ENCODE measurements at regions not wholly inside any gene's neighbourhood (a gene's known extent, or its start where the extent isn't known, plus 50 kb on each side); places are given as distances from the start of the nearest gene placed in this dataset.

- no peak for DNase-seq (ENCODE audit: low spot score)
- Histone ChIP-seq H3K36me3 (no peaks in the 10 kb centered on the region), H3K27me3 (replicated peaks; ENCODE audit: insufficient read depth) (no peaks in the 10 kb centered on the region), H3K9me3 (no peaks in the 10 kb centered on the region), H3K27ac (no peak overlapping the region), H3K4me3 (no peak overlapping the region), H3K4me1 (replicated peaks) (no peaks in the 10 kb centered on the region)
- WGBS: 86% methylated on average over 1 of the region's 1 CpG
- TF ChIP-seq, protein P1, sequence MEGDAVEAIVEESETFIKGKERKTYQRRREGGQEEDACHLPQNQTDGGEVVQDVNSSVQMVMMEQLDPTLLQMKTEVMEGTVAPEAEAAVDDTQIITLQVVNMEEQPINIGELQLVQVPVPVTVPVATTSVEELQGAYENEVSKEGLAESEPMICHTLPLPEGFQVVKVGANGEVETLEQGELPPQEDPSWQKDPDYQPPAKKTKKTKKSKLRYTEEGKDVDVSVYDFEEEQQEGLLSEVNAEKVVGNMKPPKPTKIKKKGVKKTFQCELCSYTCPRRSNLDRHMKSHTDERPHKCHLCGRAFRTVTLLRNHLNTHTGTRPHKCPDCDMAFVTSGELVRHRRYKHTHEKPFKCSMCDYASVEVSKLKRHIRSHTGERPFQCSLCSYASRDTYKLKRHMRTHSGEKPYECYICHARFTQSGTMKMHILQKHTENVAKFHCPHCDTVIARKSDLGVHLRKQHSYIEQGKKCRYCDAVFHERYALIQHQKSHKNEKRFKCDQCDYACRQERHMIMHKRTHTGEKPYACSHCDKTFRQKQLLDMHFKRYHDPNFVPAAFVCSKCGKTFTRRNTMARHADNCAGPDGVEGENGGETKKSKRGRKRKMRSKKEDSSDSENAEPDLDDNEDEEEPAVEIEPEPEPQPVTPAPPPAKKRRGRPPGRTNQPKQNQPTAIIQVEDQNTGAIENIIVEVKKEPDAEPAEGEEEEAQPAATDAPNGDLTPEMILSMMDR (IDR thresholded peaks at IDR 0.05): no peak
- no peak for TF ChIP-seq POLR2AphosphoS5 (IDR thresholded peaks at IDR 0.05)
- TF ChIP-seq POLR2A (IDR thresholded peaks at IDR 0.05): no peak
- intact Hi-C loops (cut with DNase I): no loop called here
Measured at GRCh38 chr14:84217066-84217465, 1312.9 kb upstream of the FLRT2 start.

GRCh38 chr14:84225268-84225667 lies 1304.7 kb upstream of the FLRT2 start:
- no peaks in the 10 kb centered on the region for H3K36me3 ChIP-seq
- 38% methylated on average over 1 of the region's 1 CpG for WGBS
- DNase-seq (ENCODE audit: low spot score): no peak
- no peaks in the 10 kb centered on the region for H3K4me1 ChIP-seq (replicated peaks)
- H3K27me3 ChIP-seq (replicated peaks; ENCODE audit: insufficient read depth): no peaks in the 10 kb centered on the region
- intact Hi-C loops (cut with DNase I): no loop called here
- TF ChIP-seq POLR2AphosphoS5 (IDR thresholded peaks at IDR 0.05): peak; percentile 29
- TF ChIP-seq, protein P1 (IDR thresholded peaks at IDR 0.05): no peak
- H3K27ac ChIP-seq: no peak overlapping the region
- no peaks in the 10 kb centered on the region for H3K9me3 ChIP-seq
- no peak overlapping the region for H3K4me3 ChIP-seq

GRCh38 chr14:84228702-84229101 lies 1301.2 kb upstream of the FLRT2 start:
- Histone ChIP-seq H3K4me1 (replicated peaks) (no peaks in the 10 kb centered on the region), H3K4me3 (no peak overlapping the region), H3K27me3 (replicated peaks; ENCODE audit: insufficient read depth) (no peaks in the 10 kb centered on the region), H3K27ac (no peak overlapping the region), H3K9me3 (no peaks in the 10 kb centered on the region), H3K36me3 (no peaks in the 10 kb centered on the region)
- TF ChIP-seq, protein P1 (IDR thresholded peaks at IDR 0.05): no peak
- no peak for TF ChIP-seq POLR2A (IDR thresholded peaks at IDR 0.05)
- TF ChIP-seq POLR2AphosphoS5 (IDR thresholded peaks at IDR 0.05): no peak
- intact Hi-C loops (cut with DNase I): no loop called here
- no peak for DNase-seq (ENCODE audit: low spot score)
- WGBS: 81% methylated on average over 3 of the region's 3 CpGs

DNA sequence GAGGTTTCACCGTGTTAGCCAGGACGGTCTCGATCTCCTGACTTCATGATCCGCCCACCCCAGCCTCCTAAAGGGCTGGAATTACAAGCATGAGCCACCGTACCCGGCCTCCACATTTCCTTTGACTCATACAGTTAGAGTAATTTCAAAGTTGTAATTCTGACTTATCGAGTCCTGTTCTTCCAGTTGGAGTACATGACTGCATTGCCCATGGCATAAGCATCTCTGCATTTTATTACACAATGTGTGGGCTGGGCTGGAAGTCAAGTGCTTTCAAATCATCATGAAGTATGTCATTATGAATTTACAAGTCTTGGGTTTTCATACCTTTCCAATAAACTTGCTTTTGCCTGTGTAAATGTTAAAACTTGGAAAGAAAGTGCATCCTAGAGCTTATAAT lies 1295.7 kb upstream of the FLRT2 start:
- no peaks in the 10 kb centered on the region for H3K27me3 ChIP-seq (replicated peaks; ENCODE audit: insufficient read depth)
- H3K4me3 ChIP-seq: no peak overlapping the region
- no peak for TF ChIP-seq POLR2AphosphoS5 (IDR thresholded peaks at IDR 0.05)
- TF ChIP-seq, protein P1 (IDR thresholded peaks at IDR 0.05): no peak
- no peak for TF ChIP-seq POLR2A (IDR thresholded peaks at IDR 0.05)
- 82% methylated on average over 7 of the region's 7 CpGs for whole genome bisulfite sequencing
- intact Hi-C loops (cut with DNase I): no loop called here
- no peaks in the 10 kb centered on the region for H3K4me1 ChIP-seq (replicated peaks)
- DNase-seq (ENCODE audit: low spot score): no peak
- no peaks in the 10 kb centered on the region for H3K36me3 ChIP-seq
- H3K9me3 ChIP-seq: no peaks in the 10 kb centered on the region
- no peak overlapping the region for H3K27ac ChIP-seq

DNA sequence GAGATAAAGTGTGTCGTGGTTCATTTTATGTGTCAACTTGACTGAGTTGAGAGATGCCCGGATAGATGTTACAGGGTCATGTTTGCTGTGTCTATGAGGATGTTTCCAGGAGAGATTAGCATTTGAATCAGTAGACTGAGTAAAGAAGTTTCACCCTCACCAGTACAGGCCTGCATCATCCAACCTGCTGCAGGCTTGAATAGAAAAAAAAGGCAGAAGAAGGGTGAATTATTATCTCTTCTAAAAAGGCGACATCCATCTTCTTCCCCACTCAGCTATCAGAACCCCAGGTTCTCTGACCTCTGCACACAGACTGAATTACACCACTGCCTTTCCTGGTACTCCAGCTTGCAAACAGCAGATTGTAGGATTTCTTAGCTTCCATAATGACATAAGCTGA lies 1293.7 kb upstream of the FLRT2 start:
- TF ChIP-seq POLR2AphosphoS5 (IDR thresholded peaks at IDR 0.05): no peak
- TF ChIP-seq, protein P1 (IDR thresholded peaks at IDR 0.05): no peak
- no peak for TF ChIP-seq POLR2A (IDR thresholded peaks at IDR 0.05)
- Histone ChIP-seq H3K4me1 (replicated peaks) (no peaks in the 10 kb centered on the region), H3K4me3 (no peak overlapping the region), H3K27me3 (replicated peaks; ENCODE audit: insufficient read depth) (no peaks in the 10 kb centered on the region), H3K36me3 (no peaks in the 10 kb centered on the region), H3K9me3 (no peaks in the 10 kb centered on the region), H3K27ac (no peak overlapping the region)
- 80% methylated on average over 3 of the region's 3 CpGs for WGBS
- intact Hi-C loops (cut with DNase I): no loop called here
- DNase-seq (ENCODE audit: low spot score): no peak

Measured in prostate gland (tissue), 2 donors.